ENCODE measurements at regions not wholly inside any gene's neighbourhood (a gene's known extent, or its start where the extent isn't known, plus 50 kb on each side); places are given as distances from the start of the nearest gene placed in this dataset.

DNA sequence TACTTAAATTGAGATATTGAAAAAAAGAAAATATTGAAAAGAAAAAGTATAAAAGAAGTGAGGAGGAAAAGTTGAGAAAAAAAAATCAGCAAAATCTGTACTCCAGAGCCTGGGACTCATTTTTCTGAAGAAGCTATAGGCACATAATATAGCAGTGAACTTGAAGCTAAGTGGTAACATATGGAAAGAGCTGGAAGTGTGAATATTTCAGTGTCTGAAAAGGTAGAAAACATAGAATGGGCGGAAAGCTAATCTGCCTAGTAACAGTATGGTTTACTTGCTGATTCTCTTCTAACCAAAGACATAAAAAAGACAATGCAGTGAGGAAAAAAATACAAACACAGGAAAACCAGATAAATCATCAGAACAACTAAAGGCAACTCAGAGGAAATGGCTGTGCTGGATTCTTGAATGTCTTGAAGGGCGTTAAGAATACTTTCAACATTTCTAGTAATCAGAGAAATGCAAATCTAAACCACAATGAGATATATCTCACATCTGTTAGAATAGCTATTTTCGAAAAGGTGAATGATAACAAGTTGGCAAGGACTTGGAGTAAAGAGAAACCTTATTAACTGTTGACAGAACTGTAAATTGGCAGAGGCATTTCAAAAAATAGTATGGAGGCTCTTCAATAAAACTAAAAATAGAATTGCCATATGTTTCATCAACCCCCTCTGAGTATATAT lies 784.6 kb downstream of the LRFN5 start:
- no peak for TF ChIP-seq ZFP3 (CRISPR knock-in tag; IDR thresholded peaks at IDR 0.05)
- no peak for TF ChIP-seq PPARA (CRISPR knock-in tag; IDR thresholded peaks at IDR 0.05; ENCODE audit: borderline replicate concordance)
- TF ChIP-seq BACH2 (CRISPR knock-in tag; IDR thresholded peaks at IDR 0.05; ENCODE audit: borderline replicate concordance): no peak
- no peak for TF ChIP-seq ZNF70 (CRISPR knock-in tag; IDR thresholded peaks at IDR 0.05)
- TF ChIP-seq ZNF565 (CRISPR knock-in tag; conservative IDR thresholded peaks at IDR 0.05; ENCODE audit: low read depth): no peak
- no peak for TF ChIP-seq ESRRG (CRISPR knock-in tag; IDR thresholded peaks at IDR 0.05)
- TF ChIP-seq ZC3H10 (CRISPR knock-in tag; IDR thresholded peaks at IDR 0.05): no peak
- TF ChIP-seq, protein P1, sequence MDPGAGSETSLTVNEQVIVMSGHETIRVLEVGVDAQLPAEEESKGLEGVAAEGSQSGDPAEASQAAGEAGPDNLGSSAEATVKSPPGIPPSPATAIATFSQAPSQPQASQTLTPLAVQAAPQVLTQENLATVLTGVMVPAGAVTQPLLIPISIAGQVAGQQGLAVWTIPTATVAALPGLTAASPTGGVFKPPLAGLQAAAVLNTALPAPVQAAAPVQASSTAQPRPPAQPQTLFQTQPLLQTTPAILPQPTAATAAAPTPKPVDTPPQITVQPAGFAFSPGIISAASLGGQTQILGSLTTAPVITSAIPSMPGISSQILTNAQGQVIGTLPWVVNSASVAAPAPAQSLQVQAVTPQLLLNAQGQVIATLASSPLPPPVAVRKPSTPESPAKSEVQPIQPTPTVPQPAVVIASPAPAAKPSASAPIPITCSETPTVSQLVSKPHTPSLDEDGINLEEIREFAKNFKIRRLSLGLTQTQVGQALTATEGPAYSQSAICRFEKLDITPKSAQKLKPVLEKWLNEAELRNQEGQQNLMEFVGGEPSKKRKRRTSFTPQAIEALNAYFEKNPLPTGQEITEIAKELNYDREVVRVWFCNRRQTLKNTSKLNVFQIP (CRISPR knock-in tag; IDR thresholded peaks at IDR 0.05; ENCODE audit: borderline replicate concordance, low read depth): no peak
- TF ChIP-seq ZFP30 (CRISPR knock-in tag; IDR thresholded peaks at IDR 0.05): no peak
- TF ChIP-seq ARNTL (CRISPR knock-in tag; IDR thresholded peaks at IDR 0.05; ENCODE audit: borderline replicate concordance, low read depth): no peak
- ATAC-seq: no peak

DNA sequence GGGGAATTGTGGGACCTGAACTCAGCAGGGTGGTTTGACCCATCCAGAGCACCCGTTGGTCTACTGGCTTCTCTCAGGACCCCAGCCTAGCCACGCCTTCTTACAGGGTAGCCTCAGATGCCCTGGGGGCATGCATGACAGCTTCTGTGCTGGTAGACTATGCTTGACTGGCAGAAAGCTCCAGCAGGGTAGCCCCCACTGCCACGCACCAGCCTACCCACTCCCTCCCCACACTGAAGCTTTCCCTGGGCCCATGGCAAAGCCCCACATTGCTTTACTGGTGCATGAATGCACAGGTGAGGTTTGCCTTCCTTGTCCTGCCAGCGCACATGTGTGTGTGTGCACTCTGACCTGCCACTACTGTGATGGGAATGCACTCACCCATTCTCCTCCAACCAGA lies 772.2 kb downstream of the LRFN5 start:
- no peak for ATAC-seq
- TF ChIP-seq, protein P2, sequence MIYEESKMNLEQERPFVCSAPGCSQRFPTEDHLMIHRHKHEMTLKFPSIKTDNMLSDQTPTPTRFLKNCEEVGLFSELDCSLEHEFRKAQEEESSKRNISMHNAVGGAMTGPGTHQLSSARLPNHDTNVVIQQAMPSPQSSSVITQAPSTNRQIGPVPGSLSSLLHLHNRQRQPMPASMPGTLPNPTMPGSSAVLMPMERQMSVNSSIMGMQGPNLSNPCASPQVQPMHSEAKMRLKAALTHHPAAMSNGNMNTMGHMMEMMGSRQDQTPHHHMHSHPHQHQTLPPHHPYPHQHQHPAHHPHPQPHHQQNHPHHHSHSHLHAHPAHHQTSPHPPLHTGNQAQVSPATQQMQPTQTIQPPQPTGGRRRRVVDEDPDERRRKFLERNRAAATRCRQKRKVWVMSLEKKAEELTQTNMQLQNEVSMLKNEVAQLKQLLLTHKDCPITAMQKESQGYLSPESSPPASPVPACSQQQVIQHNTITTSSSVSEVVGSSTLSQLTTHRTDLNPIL (CRISPR knock-in tag; IDR thresholded peaks at IDR 0.05; ENCODE audit: low read depth): no peak
- TF ChIP-seq, protein P3, sequence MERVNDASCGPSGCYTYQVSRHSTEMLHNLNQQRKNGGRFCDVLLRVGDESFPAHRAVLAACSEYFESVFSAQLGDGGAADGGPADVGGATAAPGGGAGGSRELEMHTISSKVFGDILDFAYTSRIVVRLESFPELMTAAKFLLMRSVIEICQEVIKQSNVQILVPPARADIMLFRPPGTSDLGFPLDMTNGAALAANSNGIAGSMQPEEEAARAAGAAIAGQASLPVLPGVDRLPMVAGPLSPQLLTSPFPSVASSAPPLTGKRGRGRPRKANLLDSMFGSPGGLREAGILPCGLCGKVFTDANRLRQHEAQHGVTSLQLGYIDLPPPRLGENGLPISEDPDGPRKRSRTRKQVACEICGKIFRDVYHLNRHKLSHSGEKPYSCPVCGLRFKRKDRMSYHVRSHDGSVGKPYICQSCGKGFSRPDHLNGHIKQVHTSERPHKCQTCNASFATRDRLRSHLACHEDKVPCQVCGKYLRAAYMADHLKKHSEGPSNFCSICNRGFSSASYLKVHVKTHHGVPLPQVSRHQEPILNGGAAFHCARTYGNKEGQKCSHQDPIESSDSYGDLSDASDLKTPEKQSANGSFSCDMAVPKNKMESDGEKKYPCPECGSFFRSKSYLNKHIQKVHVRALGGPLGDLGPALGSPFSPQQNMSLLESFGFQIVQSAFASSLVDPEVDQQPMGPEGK (CRISPR knock-in tag; IDR thresholded peaks at IDR 0.05; ENCODE audit: borderline replicate concordance): no peak
- TF ChIP-seq, protein P4, sequence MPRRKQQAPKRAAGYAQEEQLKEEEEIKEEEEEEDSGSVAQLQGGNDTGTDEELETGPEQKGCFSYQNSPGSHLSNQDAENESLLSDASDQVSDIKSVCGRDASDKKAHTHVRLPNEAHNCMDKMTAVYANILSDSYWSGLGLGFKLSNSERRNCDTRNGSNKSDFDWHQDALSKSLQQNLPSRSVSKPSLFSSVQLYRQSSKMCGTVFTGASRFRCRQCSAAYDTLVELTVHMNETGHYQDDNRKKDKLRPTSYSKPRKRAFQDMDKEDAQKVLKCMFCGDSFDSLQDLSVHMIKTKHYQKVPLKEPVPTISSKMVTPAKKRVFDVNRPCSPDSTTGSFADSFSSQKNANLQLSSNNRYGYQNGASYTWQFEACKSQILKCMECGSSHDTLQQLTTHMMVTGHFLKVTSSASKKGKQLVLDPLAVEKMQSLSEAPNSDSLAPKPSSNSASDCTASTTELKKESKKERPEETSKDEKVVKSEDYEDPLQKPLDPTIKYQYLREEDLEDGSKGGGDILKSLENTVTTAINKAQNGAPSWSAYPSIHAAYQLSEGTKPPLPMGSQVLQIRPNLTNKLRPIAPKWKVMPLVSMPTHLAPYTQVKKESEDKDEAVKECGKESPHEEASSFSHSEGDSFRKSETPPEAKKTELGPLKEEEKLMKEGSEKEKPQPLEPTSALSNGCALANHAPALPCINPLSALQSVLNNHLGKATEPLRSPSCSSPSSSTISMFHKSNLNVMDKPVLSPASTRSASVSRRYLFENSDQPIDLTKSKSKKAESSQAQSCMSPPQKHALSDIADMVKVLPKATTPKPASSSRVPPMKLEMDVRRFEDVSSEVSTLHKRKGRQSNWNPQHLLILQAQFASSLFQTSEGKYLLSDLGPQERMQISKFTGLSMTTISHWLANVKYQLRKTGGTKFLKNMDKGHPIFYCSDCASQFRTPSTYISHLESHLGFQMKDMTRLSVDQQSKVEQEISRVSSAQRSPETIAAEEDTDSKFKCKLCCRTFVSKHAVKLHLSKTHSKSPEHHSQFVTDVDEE (CRISPR knock-in tag; IDR thresholded peaks at IDR 0.05): no peak
- TF ChIP-seq ESRRG (CRISPR knock-in tag; IDR thresholded peaks at IDR 0.05) (no peak), PPARA (CRISPR knock-in tag; IDR thresholded peaks at IDR 0.05; ENCODE audit: borderline replicate concordance) (no peak), ARNTL (CRISPR knock-in tag; IDR thresholded peaks at IDR 0.05; ENCODE audit: borderline replicate concordance, low read depth) (no peak), GLIS3 (CRISPR knock-in tag; IDR thresholded peaks at IDR 0.05) (no peak), TOX (CRISPR knock-in tag; IDR thresholded peaks at IDR 0.05; ENCODE audit: borderline replicate concordance) (no peak), CSDC2 (CRISPR knock-in tag; IDR thresholded peaks at IDR 0.05) (no peak), ZFP30 (CRISPR knock-in tag; IDR thresholded peaks at IDR 0.05) (no peak)
- TF ChIP-seq, protein P5, sequence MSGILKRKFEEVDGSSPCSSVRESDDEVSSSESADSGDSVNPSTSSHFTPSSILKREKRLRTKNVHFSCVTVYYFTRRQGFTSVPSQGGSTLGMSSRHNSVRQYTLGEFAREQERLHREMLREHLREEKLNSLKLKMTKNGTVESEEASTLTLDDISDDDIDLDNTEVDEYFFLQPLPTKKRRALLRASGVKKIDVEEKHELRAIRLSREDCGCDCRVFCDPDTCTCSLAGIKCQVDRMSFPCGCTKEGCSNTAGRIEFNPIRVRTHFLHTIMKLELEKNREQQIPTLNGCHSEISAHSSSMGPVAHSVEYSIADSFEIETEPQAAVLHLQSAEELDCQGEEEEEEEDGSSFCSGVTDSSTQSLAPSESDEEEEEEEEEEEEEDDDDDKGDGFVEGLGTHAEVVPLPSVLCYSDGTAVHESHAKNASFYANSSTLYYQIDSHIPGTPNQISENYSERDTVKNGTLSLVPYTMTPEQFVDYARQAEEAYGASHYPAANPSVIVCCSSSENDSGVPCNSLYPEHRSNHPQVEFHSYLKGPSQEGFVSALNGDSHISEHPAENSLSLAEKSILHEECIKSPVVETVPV (CRISPR knock-in tag; IDR thresholded peaks at IDR 0.05): no peak

DNA sequence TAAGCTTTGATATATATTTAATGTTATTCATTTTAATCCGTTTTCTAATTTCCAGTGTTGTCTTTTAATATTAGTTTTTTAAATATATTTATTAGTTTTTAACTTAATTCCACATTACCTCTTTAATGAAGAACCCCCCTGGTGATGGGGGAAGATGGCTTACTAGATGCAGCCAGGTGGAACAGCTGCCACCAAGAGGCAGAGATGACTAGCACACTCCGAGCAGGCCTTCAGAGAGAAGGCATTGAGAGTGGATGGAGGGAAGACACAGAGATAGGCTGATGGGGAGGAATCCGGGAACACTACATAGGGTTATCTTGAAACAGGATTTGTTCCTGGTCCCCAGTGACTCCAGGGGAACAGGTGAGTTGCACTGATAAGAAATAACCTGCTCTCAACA lies 771.6 kb downstream of the LRFN5 start:
- no peak for ATAC-seq
- TF ChIP-seq ARNTL (CRISPR knock-in tag; IDR thresholded peaks at IDR 0.05; ENCODE audit: borderline replicate concordance, low read depth) (no peak), ZC3H10 (CRISPR knock-in tag; IDR thresholded peaks at IDR 0.05) (no peak), ISL1 (CRISPR knock-in tag; IDR thresholded peaks at IDR 0.05) (no peak), ESRRG (CRISPR knock-in tag; IDR thresholded peaks at IDR 0.05) (no peak), ZNF565 (CRISPR knock-in tag; conservative IDR thresholded peaks at IDR 0.05; ENCODE audit: low read depth) (no peak)
